Umbilical cord (tissue), 1 donor: ENCODE measurements at regions not wholly inside any gene's neighbourhood (a gene's known extent, or its start where the extent isn't known, plus 50 kb on each side); places are given as distances from the start of the nearest gene placed in this dataset.

Experiments used
- DNase-seq: peaks from one replicate; pipeline ENCODE4 v3.0.0-alpha.2; 2015; ENCODE audit warnings: low spot score

DNA sequence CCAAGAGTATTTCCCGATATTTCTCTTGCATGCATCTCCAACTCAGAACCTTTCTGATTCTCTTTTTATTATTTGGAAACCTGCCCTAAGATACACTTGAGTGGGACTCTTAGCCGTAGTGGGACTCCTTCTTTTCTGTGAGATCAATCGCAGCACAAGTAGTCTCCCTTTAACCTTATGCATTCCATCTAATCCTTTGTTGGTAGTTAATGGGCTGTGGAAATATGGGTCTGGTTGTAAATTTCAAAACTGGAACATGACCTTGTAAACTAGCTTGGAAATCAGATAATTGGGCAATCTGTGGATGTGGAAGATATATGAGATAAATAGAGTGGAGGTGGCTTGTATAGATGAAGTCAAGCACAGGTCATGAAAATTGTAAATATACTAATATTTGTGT is 350.0 kb downstream of the NDFIP2 start:
- no peak for DNase-seq

- no peak for DNase-seq
These were observed 349.5 kb downstream of the NDFIP2 start for GRCh38 chr13:79830426-79830825.

DNA sequence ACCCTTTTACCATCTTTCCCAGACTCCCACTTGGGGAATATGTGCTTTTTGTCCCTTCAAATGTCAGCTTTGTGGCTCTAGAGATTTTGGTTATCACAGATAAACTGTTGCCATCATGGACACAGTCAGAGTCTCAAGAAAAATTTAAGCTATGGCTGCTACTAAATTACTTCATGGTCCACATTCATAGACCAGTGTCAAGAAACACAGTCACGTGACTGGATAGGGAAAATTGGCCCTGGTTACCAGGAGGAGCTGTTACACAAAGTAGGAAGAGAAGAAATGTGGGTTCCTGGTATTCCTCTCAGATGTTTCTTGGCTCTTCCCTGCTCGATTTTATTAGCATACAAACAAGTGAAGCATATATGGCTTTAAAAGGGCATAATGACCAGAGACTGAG is 348.9 kb downstream of the NDFIP2 start:
- no peak for DNase-seq

- no peak for DNase-seq
These were observed 345.0 kb downstream of the NDFIP2 start for GRCh38 chr13:79825959-79826358.

- no peak for DNase-seq
These were observed 334.1 kb downstream of the NDFIP2 start for GRCh38 chr13:79815041-79815440.

DNA sequence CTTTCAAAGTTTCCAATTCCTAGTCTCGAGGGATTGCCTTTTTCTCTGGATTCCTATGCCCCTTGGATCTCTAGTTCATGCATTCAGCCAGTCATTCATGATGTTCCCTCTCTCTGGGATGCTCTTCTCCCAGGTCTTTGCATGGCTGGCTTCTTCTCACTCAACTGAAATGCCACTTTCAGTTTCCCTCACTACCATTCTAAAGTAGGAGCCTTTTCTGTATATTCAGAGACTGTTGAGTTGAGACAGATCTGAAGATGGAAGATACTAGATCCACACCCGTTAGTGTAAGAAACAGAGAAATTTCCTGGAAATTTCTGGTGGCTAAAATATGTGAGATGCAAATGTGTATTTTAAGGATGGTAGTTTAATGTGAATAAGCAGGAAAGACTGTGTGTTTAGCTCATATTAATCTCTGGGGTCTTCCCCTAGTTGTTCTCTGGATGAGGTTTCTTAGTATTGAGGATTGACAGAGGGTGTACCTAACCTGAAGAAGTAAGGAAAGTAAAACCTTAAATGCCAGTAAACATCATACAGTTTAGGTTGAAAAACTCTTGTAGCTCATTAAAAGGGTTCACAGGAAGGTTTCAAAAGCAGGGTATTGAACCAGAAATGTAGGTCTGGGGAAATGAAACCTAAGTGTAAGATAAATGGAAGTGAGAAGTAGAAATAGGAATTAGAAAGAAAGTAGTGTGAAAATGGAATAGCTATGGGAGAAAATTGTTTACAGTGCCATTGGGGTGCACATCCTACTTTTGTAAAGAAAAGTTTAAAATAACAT is 331.3 kb downstream of the NDFIP2 start:
- no peak for DNase-seq

DNA sequence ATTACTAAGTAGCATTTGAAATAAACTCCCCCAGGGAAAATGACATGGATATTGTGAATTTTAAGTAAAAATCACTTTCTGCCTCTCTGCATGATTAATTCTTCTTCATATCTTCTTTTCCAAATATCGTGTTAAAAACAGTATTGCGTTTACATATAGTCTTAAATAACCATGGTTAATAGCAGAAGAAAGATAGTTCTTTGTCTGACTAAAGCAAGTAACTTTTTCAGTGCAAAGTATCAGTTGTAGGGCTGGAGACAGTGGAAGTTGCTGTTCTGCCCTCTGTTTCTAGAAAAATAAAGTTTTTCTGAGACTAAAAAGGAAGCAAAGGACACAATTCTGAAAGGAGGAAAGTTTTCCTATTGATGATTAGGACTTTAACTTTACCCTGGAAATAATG is 330.2 kb downstream of the NDFIP2 start:
- DNase-seq = no peak

DNA sequence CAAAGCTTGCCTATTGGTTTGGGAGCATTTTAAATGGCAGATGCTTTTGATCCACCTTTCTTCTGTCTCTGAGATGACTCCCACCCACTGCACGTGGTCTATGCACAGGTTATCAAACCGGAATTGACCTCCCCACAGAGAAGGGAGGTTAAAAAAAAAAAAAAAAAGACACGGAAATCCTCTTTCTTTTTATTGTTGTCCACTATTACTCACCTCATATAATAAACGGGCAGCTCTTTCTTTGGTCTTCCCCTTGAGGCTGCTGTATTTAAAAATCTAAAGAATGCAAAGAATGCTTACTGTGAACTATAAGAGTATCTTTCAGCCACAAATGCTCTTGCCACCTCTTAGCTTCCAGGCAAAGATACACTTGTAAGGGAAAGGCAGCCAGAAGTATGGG is 329.7 kb downstream of the NDFIP2 start:
- peak; percentile 29 for DNase-seq

DNA sequence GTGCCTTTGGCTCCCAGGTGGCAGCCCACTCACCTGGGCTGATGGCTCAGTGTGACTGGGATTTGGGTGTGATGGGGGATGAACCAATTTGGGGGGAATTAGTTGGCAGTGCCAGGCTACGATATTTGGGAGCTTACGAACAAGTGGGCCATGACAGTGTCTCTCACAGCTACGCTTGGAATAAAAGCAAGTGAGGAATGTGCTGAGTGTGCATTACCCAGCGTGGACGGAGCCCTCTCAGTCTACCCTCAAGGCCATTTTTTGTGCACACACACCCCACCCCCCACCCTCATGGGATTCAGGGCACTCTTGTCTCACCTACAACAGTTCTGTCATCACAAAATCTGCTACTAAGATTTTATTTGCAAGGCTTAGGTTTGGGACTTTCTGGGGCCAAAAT is 329.1 kb downstream of the NDFIP2 start:
- DNase-seq = no peak

- no peak for DNase-seq
These were observed 327.5 kb downstream of the NDFIP2 start for GRCh38 chr13:79808475-79808874.

DNA sequence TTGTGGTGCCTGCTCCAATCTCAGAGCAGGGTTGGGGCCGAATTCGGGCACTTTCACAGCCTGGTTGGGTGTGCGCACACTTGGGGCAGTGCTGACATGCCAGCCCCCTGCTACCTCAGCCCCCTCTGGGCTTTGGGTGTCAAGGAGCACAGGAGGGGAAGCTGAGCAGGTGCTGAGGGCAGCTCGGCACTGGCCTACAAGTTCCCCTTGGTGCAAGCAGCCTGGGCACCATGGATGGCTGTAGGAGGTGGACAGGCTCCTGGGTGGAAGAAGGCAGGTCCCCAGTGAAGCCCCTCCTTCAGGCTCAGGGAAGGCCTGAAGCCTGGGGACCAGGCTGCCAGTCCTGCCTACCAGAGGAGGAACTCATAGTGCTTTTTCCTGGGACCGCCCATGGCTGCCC is 326.6 kb downstream of the NDFIP2 start:
- no peak for DNase-seq

GRCh38 chr13:79806821-79807220 is 325.9 kb downstream of the NDFIP2 start:
- no peak for DNase-seq

DNA sequence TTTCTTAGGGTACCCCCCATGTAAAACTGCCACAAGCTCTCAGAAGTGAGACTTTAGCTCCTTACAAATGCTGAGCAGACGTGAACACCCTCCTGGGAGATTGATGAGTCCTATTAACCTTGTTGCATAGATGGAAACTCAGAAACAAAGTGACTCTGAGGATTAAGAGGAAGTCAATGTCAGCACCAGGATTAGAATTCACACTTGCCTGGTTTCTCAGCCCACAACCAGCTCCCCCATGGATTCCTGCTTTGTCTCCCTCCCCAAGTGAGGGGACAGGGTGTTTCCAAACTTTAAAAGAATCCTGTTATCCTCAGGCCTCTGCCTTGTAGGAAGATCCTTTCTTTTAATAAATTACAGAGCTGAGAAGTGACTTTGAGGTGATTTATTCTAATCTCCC is 324.4 kb downstream of the NDFIP2 start:
- DNase-seq = no peak

- DNase-seq = no peak
These were observed 323.0 kb downstream of the NDFIP2 start for GRCh38 chr13:79803989-79804388.

GRCh38 chr13:79803296-79803695 is 322.3 kb downstream of the NDFIP2 start:
- DNase-seq = no peak

DNA sequence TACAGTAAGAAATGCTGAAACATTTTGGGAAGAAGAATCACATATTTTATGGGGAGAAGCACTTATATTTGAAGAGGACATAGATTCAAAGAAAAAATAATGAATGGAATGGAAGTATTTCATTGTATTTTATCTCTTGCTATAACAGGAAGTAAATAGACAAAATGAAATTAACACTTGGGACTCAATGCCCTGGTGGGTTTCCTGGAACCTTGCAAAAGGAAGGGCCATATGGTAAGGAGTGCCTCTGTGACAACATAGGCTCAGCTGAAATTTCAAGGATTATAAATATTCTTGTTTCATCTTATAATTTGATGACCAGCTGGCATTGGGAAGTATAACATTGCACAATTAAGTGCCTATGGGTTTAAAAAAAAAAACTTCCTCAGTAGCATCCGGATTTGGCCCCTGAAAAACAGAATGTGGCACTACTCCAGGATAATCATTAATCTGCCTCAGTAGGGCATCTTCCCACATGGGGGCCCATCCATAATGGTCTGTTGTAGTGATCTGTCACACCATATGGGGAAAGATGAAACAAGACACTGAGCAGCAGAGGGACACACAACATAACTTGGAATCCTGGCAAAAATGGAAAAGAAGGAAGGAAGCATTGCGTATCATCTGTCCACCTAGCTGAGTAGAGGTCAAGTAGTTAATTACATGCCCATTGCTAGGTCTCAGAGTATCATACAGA is 321.6 kb downstream of the NDFIP2 start:
- DNase-seq = no peak

- no peak for DNase-seq
These were observed 318.3 kb downstream of the NDFIP2 start for GRCh38 chr13:79799059-79799867.

DNA sequence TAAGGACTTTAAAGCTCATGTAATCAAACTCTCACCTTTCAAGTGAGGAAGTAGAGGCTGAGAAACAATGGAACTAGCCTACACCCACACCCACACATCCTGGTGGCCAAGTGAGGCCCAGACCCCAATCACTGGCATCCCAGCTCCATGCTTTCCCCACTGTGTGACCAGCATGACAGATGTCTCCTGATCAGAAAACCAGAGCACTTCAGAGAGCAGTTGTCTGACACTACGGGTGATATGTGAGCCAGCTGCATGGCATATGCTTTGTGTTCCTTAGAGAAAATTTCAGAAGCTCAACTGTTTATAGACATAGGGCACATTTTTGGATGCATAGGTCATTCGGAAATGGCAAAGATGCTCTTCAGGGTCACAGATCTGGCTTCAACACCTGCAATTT is 315.2 kb downstream of the NDFIP2 start:
- no peak for DNase-seq

- no peak for DNase-seq
These were observed 314.0 kb downstream of the NDFIP2 start for GRCh38 chr13:79794931-79795330.

- no peak for DNase-seq
These were observed 311.8 kb downstream of the NDFIP2 start for GRCh38 chr13:79792716-79793115.

DNA sequence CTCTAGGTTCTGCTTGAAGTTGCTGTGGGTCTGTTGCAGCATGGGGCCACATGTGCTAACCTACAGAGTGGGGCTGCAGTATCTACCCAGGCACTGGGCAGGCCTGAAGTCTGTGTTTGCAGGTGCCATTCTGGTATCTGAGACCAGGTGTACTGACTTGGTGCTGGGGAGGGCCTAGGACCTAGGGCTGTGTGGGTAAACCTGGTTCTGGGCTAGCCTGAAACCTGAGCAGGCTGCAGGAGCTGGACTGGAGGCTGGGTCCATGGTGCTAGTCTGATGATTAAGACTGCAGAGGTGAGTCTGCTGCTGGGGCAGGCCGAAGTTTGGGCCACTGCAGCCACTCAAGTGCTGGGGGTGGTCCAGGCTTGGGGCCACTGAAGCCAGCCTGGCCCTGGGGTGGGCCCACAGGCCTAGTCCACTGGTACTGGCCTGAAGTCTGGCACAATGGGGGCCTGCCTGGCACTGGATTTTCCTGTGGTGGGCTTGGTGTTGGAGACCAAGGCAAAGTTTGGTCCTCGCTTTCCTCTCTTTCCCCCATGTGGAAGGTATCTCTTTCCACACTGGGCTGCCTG is 310.6 kb downstream of the NDFIP2 start:
- no peak for DNase-seq

DNA sequence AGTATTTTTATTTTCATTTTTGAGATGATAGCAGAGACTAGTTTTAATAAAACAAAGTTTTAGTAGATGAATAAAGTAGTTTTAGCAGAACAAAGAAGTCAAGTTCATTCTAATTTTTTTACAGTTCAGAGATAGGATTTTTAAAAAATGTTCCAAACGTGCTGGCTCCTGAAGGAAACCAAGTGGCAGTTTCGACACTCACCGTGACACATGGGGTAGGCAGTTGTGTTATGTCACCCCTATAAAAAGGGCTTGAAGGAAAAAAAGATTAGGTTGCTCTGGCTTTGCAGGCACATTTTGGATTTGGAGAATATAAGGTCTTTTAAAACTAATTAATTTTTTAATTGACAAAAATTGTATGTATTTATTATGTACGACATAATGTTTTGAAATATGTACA is 305.2 kb downstream of the NDFIP2 start:
- DNase-seq = no peak
